HCEC 1CT (cell line): ENCODE measurements at regions not wholly inside any gene's neighbourhood (a gene's known extent, or its start where the extent isn't known, plus 50 kb on each side); places are given as distances from the start of the nearest gene placed in this dataset.
A peak's percentile ranks its signal among the peaks of the same experiment; 100 is the strongest.

Experiments used
- DNase-seq: peaks from one replicate; pipeline ENCODE4 v3.0.0-alpha.2; 2017

GRCh38 chr3:141669434-141669833 is 68.7 kb upstream of the RNF7 start:
- DNase-seq = no peak

- DNase-seq = no peak
These were observed 60.4 kb upstream of the RNF7 start for GRCh38 chr3:141677701-141678100.

GRCh38 chr3:141680620-141681389 is 57.3 kb upstream of the RNF7 start:
- DNase-seq = peak; percentile 40

- no peak for DNase-seq
These were observed 56.7 kb upstream of the RNF7 start for GRCh38 chr3:141681390-141681780.

- DNase-seq = no peak
These were observed 56.1 kb upstream of the RNF7 start for GRCh38 chr3:141682007-141682406.

- DNase-seq = no peak
These were observed 55.2 kb upstream of the RNF7 start for GRCh38 chr3:141682921-141683320.

GRCh38 chr3:141684758-141685157 is 53.3 kb upstream of the RNF7 start:
- no peak for DNase-seq

- peak; percentile 70 for DNase-seq
These were observed 51.4 kb upstream of the RNF7 start for GRCh38 chr3:141686466-141687291.
